GM12878 (cell line): ENCODE measurements at regions not wholly inside any gene's neighbourhood (a gene's known extent, or its start where the extent isn't known, plus 50 kb on each side); places are given as distances from the start of the nearest gene placed in this dataset.

Source experiments
- ATAC-seq: fragments of 200-7000 bp; cut with Tn5 transposase; 3 replicates; pipeline ENCODE4 v1.9.1; 2020; ENCODE audit warnings: mild to moderate bottlenecking, moderate library complexity
- BruUV-seq: library from RNA; stranded (reverse); fragments of 400-500 nt; replicated peaks from 2 replicates; lab custom pipeline; 2021; lab: Mats Ljungman, UMichigan
- CTCF ChIA-PET: fragments of 300-600 bp; sonication (Branson Sonifier 250); formaldehyde crosslinking; extraction: SDS; loops from one replicate; lab custom pipeline; 2021; ENCODE audit warnings: inconsistent platforms; lab: Yijun Ruan, JAX
- POLR2A ChIA-PET: fragments of 350-600 bp; formaldehyde crosslinking; extraction: SDS; loops from one replicate; lab custom pipeline; 2021; ENCODE audit warnings: inconsistent platforms; lab: Charles Lee
- RAD21 ChIA-PET: fragments of 300-600 bp; sonication (Branson Sonifier 250); formaldehyde crosslinking; loops from one replicate; lab custom pipeline; 2023; ENCODE audit warnings: antibody characterized with exemption; ENCODE audit not compliant: unreplicated experiment; lab: Charles Lee
- SMC1A ChIA-PET: fragments of 300-600 bp; sonication (Branson Sonifier 250); formaldehyde crosslinking; loops from one replicate; lab custom pipeline; 2023; ENCODE audit not compliant: unreplicated experiment, uncharacterized antibody; lab: Charles Lee
- DNase-seq: peaks from one replicate; pipeline ENCODE4 v3.0.0-alpha.2; 2011; ENCODE audit warnings: low read depth, low spot score
- FAIRE-seq: peaks from 3 replicates; lab custom pipeline; 2011; peaks lifted over from hg19 to GRCh38; lab: Jason Lieb, UNC
- H2AFZ ChIP-seq: 2 replicates; pipeline ENCODE4 v1.6.0; 2011; ENCODE audit warnings: low read depth, low read length, control low read depth; ENCODE audit not compliant: control insufficient read depth
- H3K27ac ChIP-seq: 2 replicates; pipeline ENCODE4 v1.5.1; 2011; ENCODE audit warnings: control low read depth; ENCODE audit not compliant: control insufficient read depth, insufficient read depth
- H3K27me3 ChIP-seq, 2 experiments: replicated peaks in 1 of 2; 2 replicates each; pipeline versions ENCODE4 v1.6.0 to v1.6.1; 2011; ENCODE audit warnings: low read length in 1 of 2; ENCODE audit not compliant: control insufficient read depth in 2 of 2, insufficient read depth in 2 of 2
- H3K36me3 ChIP-seq, 2 experiments: 2 replicates each; pipeline ENCODE4 v1.5.1; 2011; ENCODE audit warnings: low read length in 1 of 2; ENCODE audit not compliant: control insufficient read depth in 2 of 2, insufficient read depth in 2 of 2
- H3K4me1 ChIP-seq: 2 replicates; pipeline ENCODE4 v1.6.1; 2011; ENCODE audit warnings: mild to moderate bottlenecking, low read length, moderate library complexity, mixed read lengths; ENCODE audit not compliant: control insufficient read depth, insufficient read depth
- H3K4me2 ChIP-seq: 2 replicates; pipeline ENCODE4 v1.6.0; 2011; ENCODE audit warnings: control low read depth; ENCODE audit not compliant: control insufficient read depth, insufficient read depth
- H3K4me3 ChIP-seq: fragments of 200-600 bp; sonication (generic); 2 replicates; pipeline ENCODE4 v1.5.1; 2016
- H3K79me2 ChIP-seq: 2 replicates; pipeline ENCODE4 v1.6.0; 2011; ENCODE audit warnings: low read length; ENCODE audit not compliant: control insufficient read depth, insufficient read depth
- H3K9ac ChIP-seq: 2 replicates; pipeline ENCODE4 v1.8.0; 2011; ENCODE audit warnings: low read length, control low read depth, mixed read lengths; ENCODE audit not compliant: control insufficient read depth, insufficient read depth
- H3K9me3 ChIP-seq: replicated peaks from 3 replicates; pipeline ENCODE4 v1.5.1; 2011; ENCODE audit warnings: mild to moderate bottlenecking, low read length; ENCODE audit not compliant: control insufficient read depth, insufficient read depth
- H4K20me1 ChIP-seq: 2 replicates; pipeline ENCODE4 v1.6.0; 2011; ENCODE audit not compliant: control insufficient read depth, insufficient read depth
- ASH2L ChIP-seq: fragments of 300-600, 200-600 bp; sonication (generic); IDR thresholded peaks from 2 replicates; pipeline ENCODE4 v1.6.1; 2017; ENCODE audit warnings: low read depth, mild to moderate bottlenecking, borderline replicate concordance
- BMI1 ChIP-seq: fragments of 450-650 bp; IDR thresholded peaks from 2 replicates; pipeline ENCODE4 v1.6.1; 2016; ENCODE audit warnings: mild to moderate bottlenecking, moderate library complexity, borderline replicate concordance
- IRF5 ChIP-seq: fragments of 450-650 bp; IDR thresholded peaks from 2 replicates; pipeline ENCODE4 v1.6.1; 2017; ENCODE audit warnings: borderline replicate concordance
- KAT2A ChIP-seq: conservative IDR thresholded peaks from 2 replicates; pipeline ENCODE4 v1.6.1; 2011; ENCODE audit warnings: low read depth, low read length; ENCODE audit not compliant: control insufficient read depth
- LARP7 ChIP-seq: fragments of 450-650 bp; IDR thresholded peaks from 2 replicates; pipeline ENCODE4 v1.6.1; 2017; ENCODE audit warnings: mild to moderate bottlenecking
- MYC ChIP-seq: IDR thresholded peaks from 2 replicates; pipeline ENCODE4 v1.6.1; 2011; ENCODE audit warnings: mild to moderate bottlenecking, low read length, moderate library complexity, inconsistent platforms; ENCODE audit not compliant: insufficient read depth, insufficient replicate concordance, insufficient read length, severe bottlenecking
- POLR2A ChIP-seq: IDR thresholded peaks from 2 replicates; pipeline ENCODE4 v1.6.1; 2011; ENCODE audit warnings: low read depth, mild to moderate bottlenecking, low read length
- ZNF622 ChIP-seq: fragments of 450-650 bp; IDR thresholded peaks from 2 replicates; pipeline ENCODE4 v1.6.1; 2017; ENCODE audit warnings: mild to moderate bottlenecking, inconsistent platforms
- WGBS: methylation state at CpG from one replicate; pipeline ENCODE4 v1.1.6; 2016; ENCODE audit warnings: low lambda C conversion rate; ENCODE audit not compliant: insufficient replicate concordance, insufficient coverage; ENCODE audit errors: missing lambda C conversion rate; 5-methylcytosine and 5-hydroxymethylcytosine counted together
- in situ Hi-C: fragments of 300-500 bp; cut with MboI; formaldehyde crosslinking; loops from 9 replicates; pipeline ENCODE4 v1.14.3; 2018; ENCODE audit warnings: mixed read lengths
- intact Hi-C: fragments of 100-400 bp; cut with micrococcal nuclease; formaldehyde crosslinking; loops from one replicate; pipeline ENCODE4 v1.14.2; 2022; ENCODE audit not compliant: unreplicated experiment

- CTCF ChIA-PET = no interaction called here
- BruUV-seq = no TSS peak
- POLR2A ChIA-PET = no interaction called here
Observed at GRCh38 chr10:108655057-108655456, 1268.3 kb downstream of the XPNPEP1 start.

GRCh38 chr10:108653531-108653930 is 1269.8 kb downstream of the XPNPEP1 start:
- no peaks in the 10 kb centered on the region for H3K9me3 ChIP-seq
- CTCF ChIA-PET = interaction anchor here (0.6 kb wide), 1 partner anchor 25 kb away, joined by 3 read pairs; no protein-coding TSS in a partner anchor
- no peaks in the 10 kb centered on the region for H3K27me3 ChIP-seq
- H3K9ac ChIP-seq = no peak overlapping the region
- H3K79me2 ChIP-seq = no peaks in the 10 kb centered on the region
- H3K27ac ChIP-seq = no peak overlapping the region
- no peak overlapping the region for H3K4me2 ChIP-seq
- H3K4me3 ChIP-seq = no peak overlapping the region
- FAIRE-seq = no peak
- no peaks in the 10 kb centered on the region for H3K4me1 ChIP-seq
- TF ChIP-seq ASH2L = no peak
- H4K20me1 ChIP-seq = no peaks in the 10 kb centered on the region
- no peak for DNase-seq
- POLR2A ChIA-PET = no interaction called here
- RAD21 ChIA-PET = no interaction called here
- H2AFZ ChIP-seq = no peak overlapping the region
- WGBS = 14% methylated on average over 6 of the region's 6 CpGs
- in situ Hi-C loops = no loop called here
- ATAC-seq = no peak
- intact Hi-C loops = no loop called here
- no peaks in the 10 kb centered on the region for H3K36me3 ChIP-seq
- SMC1A ChIA-PET = interaction anchor here (1.2 kb wide), 1 partner anchor 49 kb away, joined by 3 read pairs; no protein-coding TSS in a partner anchor
- no TSS peak for BruUV-seq

More at GRCh38 chr10:108655057-108655456, 1268.3 kb downstream of the XPNPEP1 start:
- no peak overlapping the region for H3K4me3 ChIP-seq
- H3K4me1 ChIP-seq = no peaks in the 10 kb centered on the region
- H3K4me2 ChIP-seq = no peak overlapping the region
- H3K27ac ChIP-seq = no peak overlapping the region
- no peak for ATAC-seq
- 52% methylated on average over 4 of the region's 4 CpGs for WGBS
- RAD21 ChIA-PET = no interaction called here
- no peak overlapping the region for H2AFZ ChIP-seq
- FAIRE-seq = no peak
- no peak overlapping the region for H3K9ac ChIP-seq
- no peak for DNase-seq
- H3K36me3 ChIP-seq = no peaks in the 10 kb centered on the region
- intact Hi-C loops (no loop called here), in situ Hi-C loops (no loop called here)
- TF ChIP-seq LARP7 = no peak
- no peak for TF ChIP-seq KAT2A
- no peak for TF ChIP-seq ZNF622
- TF ChIP-seq BMI1 = no peak
- no peak for TF ChIP-seq POLR2A
- TF ChIP-seq MYC = no peak
- TF ChIP-seq IRF5 = no peak
- SMC1A ChIA-PET = no interaction called here
- no peaks in the 10 kb centered on the region for H4K20me1 ChIP-seq
- H3K9me3 ChIP-seq = no peaks in the 10 kb centered on the region
- H3K27me3 ChIP-seq = no peaks in the 10 kb centered on the region
- no peaks in the 10 kb centered on the region for H3K79me2 ChIP-seq
